IMR-90 (cell line): ENCODE measurements at regions not wholly inside any gene's neighbourhood (a gene's known extent, or its start where the extent isn't known, plus 50 kb on each side); places are given as distances from the start of the nearest gene placed in this dataset.

Source experiments
- ATAC-seq: fragments of 200-7000 bp; cut with Tn5 transposase; 2 replicates; pipeline ENCODE4 v1.9.1; 2020; ENCODE audit warnings: low read depth, mild to moderate bottlenecking, moderate library complexity
- BruUV-seq: library from RNA; stranded (reverse); fragments of 400-500 nt; replicated peaks from 2 replicates; lab custom pipeline; 2021; lab: Mats Ljungman, UMichigan
- CTCF ChIA-PET: fragments of 300-600 bp; formaldehyde crosslinking; extraction: SDS; loops from one replicate; lab custom pipeline; 2021; ENCODE audit warnings: antibody characterized with exemption; lab: Yijun Ruan, JAX
- POLR2A ChIA-PET: fragments of 300-600 bp; sonication (Branson Sonifier 250); formaldehyde crosslinking; loops from one replicate; lab custom pipeline; 2022; ENCODE audit warnings: antibody characterized with exemption; ENCODE audit not compliant: unreplicated experiment; lab: Charles Lee
- DNase-seq: peaks from one replicate; pipeline ENCODE4 v3.0.0; 2013
- H2AFZ ChIP-seq: replicated peaks from 2 replicates; pipeline ENCODE3; 2013; ENCODE audit warnings: low read length, mild to moderate bottlenecking; ENCODE audit not compliant: poor library complexity
- H2AK5ac ChIP-seq: 2 replicates; pipeline ENCODE4 v1.6.1; 2013; ENCODE audit warnings: low read depth, low read length, inconsistent platforms
- H2AK9ac ChIP-seq: replicated peaks from 2 replicates; pipeline ENCODE3; 2013; ENCODE audit warnings: mild to moderate bottlenecking, low read depth, low read length, moderate library complexity; ENCODE audit not compliant: poor library complexity
- H2BK120ac ChIP-seq: 2 replicates; pipeline ENCODE4 v1.6.1; 2013; ENCODE audit warnings: low read depth, low read length, inconsistent platforms
- H2BK15ac ChIP-seq: 3 replicates; pipeline ENCODE4 v1.6.1; 2013; ENCODE audit warnings: low read depth, low read length, inconsistent platforms
- H2BK20ac ChIP-seq: 2 replicates; pipeline ENCODE4 v1.6.1; 2013; ENCODE audit warnings: low read depth, mild to moderate bottlenecking, inconsistent platforms, low read length, moderate library complexity
- H2BK5ac ChIP-seq: 2 replicates; pipeline ENCODE4 v1.6.1; 2013; ENCODE audit warnings: mild to moderate bottlenecking, low read depth, low read length, inconsistent platforms; ENCODE audit not compliant: poor library complexity, severe bottlenecking
- H3K14ac ChIP-seq: replicated peaks from 2 replicates; pipeline ENCODE4 v1.6.1; 2013; ENCODE audit warnings: low read depth, low read length, inconsistent platforms
- H3K18ac ChIP-seq: 2 replicates; pipeline ENCODE4 v1.6.1; 2013; ENCODE audit warnings: low read depth, low read length, control low read depth
- H3K23ac ChIP-seq: 2 replicates; pipeline ENCODE4 v1.6.1; 2013; ENCODE audit warnings: low read depth, low read length, inconsistent platforms
- H3K27ac ChIP-seq: 2 replicates; pipeline ENCODE4 v1.5.1; 2013; ENCODE audit warnings: mild to moderate bottlenecking, control low read depth, low read length; ENCODE audit not compliant: insufficient read depth
- H3K27me3 ChIP-seq: 2 replicates; pipeline ENCODE4 v1.6.1; 2013; ENCODE audit warnings: low read length; ENCODE audit not compliant: control insufficient read depth, insufficient read depth
- H3K36me3 ChIP-seq: 2 replicates; pipeline ENCODE4 v1.6.1; 2013; ENCODE audit warnings: low read length, mixed read lengths; ENCODE audit not compliant: control insufficient read depth, insufficient read depth
- H3K4ac ChIP-seq: 2 replicates; pipeline ENCODE4 v1.6.1; 2013; ENCODE audit warnings: low read depth, low read length, inconsistent platforms
- H3K4me1 ChIP-seq: 2 replicates; pipeline ENCODE4 v1.6.1; 2013; ENCODE audit warnings: low read length, mixed read lengths; ENCODE audit not compliant: control insufficient read depth, insufficient read depth
- H3K4me2 ChIP-seq: 2 replicates; pipeline ENCODE4 v1.6.1; 2013; ENCODE audit warnings: low read depth, mild to moderate bottlenecking, control low read depth, low read length, moderate library complexity
- H3K4me3 ChIP-seq: 2 replicates; pipeline ENCODE4 v1.5.1; 2013; ENCODE audit warnings: low read depth, mild to moderate bottlenecking, control low read depth, low read length, moderate library complexity; ENCODE audit not compliant: insufficient read depth
- H3K56ac ChIP-seq: 2 replicates; pipeline ENCODE4 v1.6.1; 2013; ENCODE audit warnings: low read length, inconsistent platforms; ENCODE audit not compliant: insufficient read depth; ENCODE audit errors: extremely low read depth
- H3K79me1 ChIP-seq, 2 experiments: 2 replicates each; pipeline ENCODE4 v1.6.1; 2013; ENCODE audit warnings: low read length in 2 of 2, inconsistent platforms in 1 of 2, low read depth in 1 of 2
- H3K9ac ChIP-seq: 2 replicates; pipeline ENCODE4 v1.6.1; 2013; ENCODE audit warnings: low read depth, low read length, control low read depth
- H3K9me1 ChIP-seq: 2 replicates; pipeline ENCODE4 v1.6.1; 2013; ENCODE audit warnings: low read length, inconsistent platforms; ENCODE audit not compliant: insufficient read depth
- H3K9me3 ChIP-seq: 2 replicates; pipeline ENCODE4 v1.6.1; 2013; ENCODE audit warnings: low read length; ENCODE audit not compliant: control insufficient read depth, insufficient read depth
- H4K20me1 ChIP-seq: 2 replicates; pipeline ENCODE4 v1.6.1; 2013; ENCODE audit warnings: low read length, inconsistent platforms; ENCODE audit not compliant: insufficient read depth
- H4K5ac ChIP-seq: 2 replicates; pipeline ENCODE4 v1.6.1; 2013; ENCODE audit warnings: mild to moderate bottlenecking, low read depth, low read length, control low read depth
- H4K8ac ChIP-seq, 2 experiments: 2 replicates each; pipeline ENCODE4 v1.6.1; 2013; ENCODE audit warnings: low read depth in 2 of 2, low read length in 2 of 2, control low read depth in 1 of 2, inconsistent platforms in 1 of 2
- H4K91ac ChIP-seq: 2 replicates; pipeline ENCODE4 v1.6.1; 2013; ENCODE audit warnings: low read depth, low read length, inconsistent platforms; ENCODE audit not compliant: insufficient read depth
- CEBPB ChIP-seq: IDR thresholded peaks from 2 replicates; pipeline ENCODE4 v1.6.1; 2012; ENCODE audit warnings: low read depth, low read length, improper control_type of control experiment
- CHD1 ChIP-seq: IDR thresholded peaks from 2 replicates; pipeline ENCODE4 v1.6.1; 2012; ENCODE audit warnings: low read depth, low read length, improper control_type of control experiment
- MAZ ChIP-seq: IDR thresholded peaks from 2 replicates; pipeline ENCODE4 v1.6.1; 2012; ENCODE audit warnings: low read depth, mild to moderate bottlenecking, low read length, improper control_type of control experiment, moderate library complexity, borderline replicate concordance
- MXI1 ChIP-seq: IDR thresholded peaks from 2 replicates; pipeline ENCODE4 v1.6.1; 2012; ENCODE audit warnings: low read depth, mild to moderate bottlenecking, low read length, moderate library complexity, borderline replicate concordance
- POLR2A ChIP-seq: IDR thresholded peaks from 2 replicates; pipeline ENCODE4 v1.6.1; 2012; ENCODE audit warnings: mild to moderate bottlenecking, low read depth, low read length
- RAD21 ChIP-seq: IDR thresholded peaks from 2 replicates; pipeline ENCODE4 v1.6.1; 2012; ENCODE audit warnings: low read length, improper control_type of control experiment
- SMC3 ChIP-seq: fragments of 150-350 bp; IDR thresholded peaks from 2 replicates; pipeline ENCODE4 v1.6.1; 2016; ENCODE audit warnings: low read depth, mild to moderate bottlenecking, antibody characterized with exemption, low read length, moderate library complexity
- USF2 ChIP-seq: fragments of 150-350 bp; IDR thresholded peaks from 2 replicates; pipeline ENCODE4 v1.6.1; 2017; ENCODE audit warnings: mild to moderate bottlenecking, antibody characterized with exemption, low read length, low read depth
- WGBS, 2 experiments: methylation state at CpG; one replicate each; pipeline versions ENCODE4 v1.1.5 to v1.1.7; 2013; ENCODE audit warnings: missing lambda C conversion rate in 2 of 2; ENCODE audit not compliant: insufficient read length in 1 of 2; ENCODE audit errors: extremely low coverage in 2 of 2; 5-methylcytosine and 5-hydroxymethylcytosine counted together
- dilution Hi-C: fragments of 300-500 bp; cut with HindIII; formaldehyde crosslinking; loops from one replicate; pipeline ENCODE4 v1.14.3; 2018; ENCODE audit warnings: low sequenced_read_pairs; ENCODE audit not compliant: unreplicated experiment
- in situ Hi-C: fragments of 300-500 bp; cut with MboI; formaldehyde crosslinking; loops from 3 replicates; pipeline ENCODE4 v1.14.3; 2019; ENCODE audit warnings: low sequenced_read_pairs, inconsistent platforms, mixed read lengths
- intact Hi-C: fragments of 100-400 bp; cut with micrococcal nuclease; formaldehyde crosslinking; loops from 2 replicates; pipeline ENCODE4 v1.10.0; 2022

- TF ChIP-seq POLR2A (no peak), USF2 (no peak), CHD1 (no peak), CEBPB (no peak), MXI1 (no peak)
Observed at GRCh38 chrX:69379412-69379811, 124.7 kb upstream of the NALF2 start (continued).

GRCh38 chrX:69374569-69374968 is 129.6 kb upstream of the NALF2 start:
- WGBS, 2 experiments = no CpG with 5 or more reads among the region's 1 CpG
- H3K79me1 ChIP-seq = no peaks in the 10 kb centered on the region
- no peak for ATAC-seq
- H3K27me3 ChIP-seq = peaks cover 14% of the 10 kb centered on the region
- no peak overlapping the region for H3K56ac ChIP-seq
- H4K5ac ChIP-seq = no peak overlapping the region
- in situ Hi-C loops = no loop called here
- H2BK15ac ChIP-seq = no peak overlapping the region
- H3K36me3 ChIP-seq = no peaks in the 10 kb centered on the region
- intact Hi-C loops = no loop called here
- no peaks in the 10 kb centered on the region for H4K20me1 ChIP-seq
- no peak for DNase-seq
- no peak overlapping the region for H3K23ac ChIP-seq
- dilution Hi-C loops = no loop called here
- H4K8ac ChIP-seq = no peak overlapping the region
- H3K4me3 ChIP-seq = no peak overlapping the region
- H2AK5ac ChIP-seq = no peak overlapping the region
- H4K91ac ChIP-seq = no peak overlapping the region
- no peak overlapping the region for H3K4ac ChIP-seq
- H3K9me1 ChIP-seq = no peaks in the 10 kb centered on the region
- no peak overlapping the region for H3K27ac ChIP-seq
- CTCF ChIA-PET = interaction anchor here (1.0 kb wide), 1 partner anchor 10 kb away, joined by 3 read pairs; no protein-coding TSS in a partner anchor
- no peak overlapping the region for H2AK9ac ChIP-seq
- TF ChIP-seq RAD21 = no peak
- TF ChIP-seq POLR2A = no peak
- no peak for TF ChIP-seq MAZ
- TF ChIP-seq SMC3 = no peak
- no peak overlapping the region for H2BK20ac ChIP-seq
- H3K18ac ChIP-seq = no peak overlapping the region
- POLR2A ChIA-PET = no interaction called here
- no peaks in the 10 kb centered on the region for H3K9me3 ChIP-seq
- no peak overlapping the region for H2BK5ac ChIP-seq
- H3K14ac ChIP-seq = no peak overlapping the region
- no peak overlapping the region for H2AFZ ChIP-seq
- BruUV-seq = no TSS peak
- H3K4me1 ChIP-seq = no peaks in the 10 kb centered on the region
- no peak overlapping the region for H3K9ac ChIP-seq
- no peak overlapping the region for H3K4me2 ChIP-seq
- H2BK120ac ChIP-seq = no peak overlapping the region
